GM12878 (cell line): ENCODE measurements at regions not wholly inside any gene's neighbourhood (a gene's known extent, or its start where the extent isn't known, plus 50 kb on each side); places are given as distances from the start of the nearest gene placed in this dataset.

ENCODE experiments used
- ATAC-seq: fragments of 200-7000 bp; cut with Tn5 transposase; 3 replicates; pipeline ENCODE4 v1.9.1; 2020; ENCODE audit warnings: mild to moderate bottlenecking, moderate library complexity
- BruUV-seq: library from RNA; stranded (reverse); fragments of 400-500 nt; replicated peaks from 2 replicates; lab custom pipeline; 2021; lab: Mats Ljungman, UMichigan
- CTCF ChIA-PET: fragments of 300-600 bp; sonication (Branson Sonifier 250); formaldehyde crosslinking; extraction: SDS; loops from one replicate; lab custom pipeline; 2021; ENCODE audit warnings: inconsistent platforms; lab: Yijun Ruan, JAX
- POLR2A ChIA-PET: fragments of 350-600 bp; formaldehyde crosslinking; extraction: SDS; loops from one replicate; lab custom pipeline; 2021; ENCODE audit warnings: inconsistent platforms; lab: Charles Lee
- RAD21 ChIA-PET: fragments of 300-600 bp; sonication (Branson Sonifier 250); formaldehyde crosslinking; loops from one replicate; lab custom pipeline; 2023; ENCODE audit warnings: antibody characterized with exemption; ENCODE audit not compliant: unreplicated experiment; lab: Charles Lee
- SMC1A ChIA-PET: fragments of 300-600 bp; sonication (Branson Sonifier 250); formaldehyde crosslinking; loops from one replicate; lab custom pipeline; 2023; ENCODE audit not compliant: unreplicated experiment, uncharacterized antibody; lab: Charles Lee
- DNase-seq: peaks from one replicate; pipeline ENCODE4 v3.0.0-alpha.2; 2011; ENCODE audit warnings: low read depth, low spot score
- FAIRE-seq: peaks from 3 replicates; lab custom pipeline; 2011; peaks lifted over from hg19 to GRCh38; lab: Jason Lieb, UNC
- H2AFZ ChIP-seq: 2 replicates; pipeline ENCODE4 v1.6.0; 2011; ENCODE audit warnings: low read depth, low read length, control low read depth; ENCODE audit not compliant: control insufficient read depth
- H3K27ac ChIP-seq: 2 replicates; pipeline ENCODE4 v1.5.1; 2011; ENCODE audit warnings: control low read depth; ENCODE audit not compliant: control insufficient read depth, insufficient read depth
- H3K27me3 ChIP-seq, 2 experiments: replicated peaks in 1 of 2; 2 replicates each; pipeline versions ENCODE4 v1.6.0 to v1.6.1; 2011; ENCODE audit warnings: low read length in 1 of 2; ENCODE audit not compliant: control insufficient read depth in 2 of 2, insufficient read depth in 2 of 2
- H3K36me3 ChIP-seq, 2 experiments: 2 replicates each; pipeline ENCODE4 v1.5.1; 2011; ENCODE audit warnings: low read length in 1 of 2; ENCODE audit not compliant: control insufficient read depth in 2 of 2, insufficient read depth in 2 of 2
- H3K4me1 ChIP-seq: 2 replicates; pipeline ENCODE4 v1.6.1; 2011; ENCODE audit warnings: mild to moderate bottlenecking, low read length, moderate library complexity, mixed read lengths; ENCODE audit not compliant: control insufficient read depth, insufficient read depth
- H3K4me2 ChIP-seq: 2 replicates; pipeline ENCODE4 v1.6.0; 2011; ENCODE audit warnings: control low read depth; ENCODE audit not compliant: control insufficient read depth, insufficient read depth
- H3K4me3 ChIP-seq: fragments of 200-600 bp; sonication (generic); 2 replicates; pipeline ENCODE4 v1.5.1; 2016
- H3K79me2 ChIP-seq: 2 replicates; pipeline ENCODE4 v1.6.0; 2011; ENCODE audit warnings: low read length; ENCODE audit not compliant: control insufficient read depth, insufficient read depth
- H3K9ac ChIP-seq: 2 replicates; pipeline ENCODE4 v1.8.0; 2011; ENCODE audit warnings: low read length, control low read depth, mixed read lengths; ENCODE audit not compliant: control insufficient read depth, insufficient read depth
- H3K9me3 ChIP-seq: replicated peaks from 3 replicates; pipeline ENCODE4 v1.5.1; 2011; ENCODE audit warnings: mild to moderate bottlenecking, low read length; ENCODE audit not compliant: control insufficient read depth, insufficient read depth
- H4K20me1 ChIP-seq: 2 replicates; pipeline ENCODE4 v1.6.0; 2011; ENCODE audit not compliant: control insufficient read depth, insufficient read depth
- BACH1 ChIP-seq: fragments of 450-650 bp; IDR thresholded peaks from 2 replicates; pipeline ENCODE4 v1.6.1; 2017; ENCODE audit warnings: mild to moderate bottlenecking, borderline replicate concordance
- CREB1 ChIP-seq: IDR thresholded peaks from 2 replicates; pipeline ENCODE4 v1.6.1; 2012; ENCODE audit warnings: low read depth, mild to moderate bottlenecking, inconsistent platforms
- EED ChIP-seq: sonication (generic); IDR thresholded peaks from 2 replicates; pipeline ENCODE4 v1.6.1; 2016; ENCODE audit warnings: antibody characterized with exemption, low read depth
- HDGF ChIP-seq: fragments of 450-650 bp; IDR thresholded peaks from 2 replicates; pipeline ENCODE4 v1.6.1; 2016; ENCODE audit warnings: antibody characterized with exemption
- JUNB ChIP-seq: IDR thresholded peaks from 2 replicates; pipeline ENCODE4 v1.6.1; 2016; ENCODE audit warnings: antibody characterized with exemption, mild to moderate bottlenecking
- KLF5 ChIP-seq: fragments of 450-650 bp; IDR thresholded peaks from 2 replicates; pipeline ENCODE4 v1.6.1; 2014; ENCODE audit warnings: mild to moderate bottlenecking; ENCODE audit not compliant: partially characterized antibody
- MXI1 ChIP-seq: fragments of 150-350 bp; IDR thresholded peaks from 2 replicates; pipeline ENCODE4 v1.6.1; 2011; ENCODE audit warnings: low read depth, mild to moderate bottlenecking, inconsistent platforms, low read length, improper control_type of control experiment
- PKNOX1 ChIP-seq: fragments of 450-650 bp; IDR thresholded peaks from 2 replicates; pipeline ENCODE4 v1.6.1; 2016; ENCODE audit warnings: mild to moderate bottlenecking
- PML ChIP-seq: IDR thresholded peaks from 2 replicates; pipeline ENCODE4 v1.6.1; 2012; ENCODE audit warnings: low read length, inconsistent platforms
- SMARCA5 ChIP-seq: fragments of 450-650 bp; IDR thresholded peaks from 2 replicates; pipeline ENCODE4 v1.6.1; 2017; ENCODE audit warnings: mild to moderate bottlenecking
- ZZZ3 ChIP-seq: IDR thresholded peaks from 2 replicates; pipeline ENCODE4 v1.6.1; 2011; ENCODE audit warnings: low read depth; ENCODE audit not compliant: control insufficient read depth, insufficient read length
- WGBS: methylation state at CpG from one replicate; pipeline ENCODE4 v1.1.6; 2016; ENCODE audit warnings: low lambda C conversion rate; ENCODE audit not compliant: insufficient replicate concordance, insufficient coverage; ENCODE audit errors: missing lambda C conversion rate; 5-methylcytosine and 5-hydroxymethylcytosine counted together
- in situ Hi-C: fragments of 300-500 bp; cut with MboI; formaldehyde crosslinking; loops from 9 replicates; pipeline ENCODE4 v1.14.3; 2018; ENCODE audit warnings: mixed read lengths
- intact Hi-C: fragments of 100-400 bp; cut with micrococcal nuclease; formaldehyde crosslinking; loops from one replicate; pipeline ENCODE4 v1.14.2; 2022; ENCODE audit not compliant: unreplicated experiment

GRCh38 chr3:42036483-42036823, 54.7 kb upstream of the TRAK1 start (continued):
- no peak for TF ChIP-seq MXI1
- peak; percentile 16; the same call in 1 of the 2 replicates for TF ChIP-seq CREB1
- TF ChIP-seq JUNB = peak; percentile 53; the same call in 1 of the 2 replicates

GRCh38 chr3:42035816-42036482, 55.2 kb upstream of the TRAK1 start:
- peaks cover 35% of the 10 kb centered on the region for H3K4me1 ChIP-seq
- no peaks in the 10 kb centered on the region for H3K9me3 ChIP-seq
- 58% methylated on average over 4 of the region's 4 CpGs for WGBS
- H3K4me3 ChIP-seq = peak overlapping the region; percentile 22; the same call in 1 of the 2 replicates
- H3K79me2 ChIP-seq = peaks cover 75% of the 10 kb centered on the region
- H4K20me1 ChIP-seq = no peaks in the 10 kb centered on the region; the same call in 1 of the 2 replicates
- in situ Hi-C loops (no loop called here), intact Hi-C loops (no loop called here)
- H3K27ac ChIP-seq = peak overlapping the region; percentile 57
- ChIA-PET RAD21 (interaction anchor here (0.8 to 2.2 kb wide), 4 partner anchors 10 to 23 kb away, joined by 3 to 9 read pairs (median 5); no protein-coding TSS in a partner anchor), SMC1A (interaction anchor here (1.2 to 3.0 kb wide), 6 partner anchors 10 to 21 kb away, joined by 3 to 17 read pairs (median 4); no protein-coding TSS in a partner anchor), CTCF (interaction anchor here (1.2 to 2.6 kb wide), 4 partner anchors 9 to 64 kb away, joined by 3 to 7 read pairs (median 4); no protein-coding TSS in a partner anchor)
- DNase-seq (no peak), ATAC-seq (peak; percentile 10; the same call in 2 of the 3 replicates)
- no TSS peak for BruUV-seq
- 0 out of 2 replicates have a peak overlapping the region, but pooled peaks have one; percentile 33 for H3K4me2 ChIP-seq
- H3K27me3 ChIP-seq = no peaks in the 10 kb centered on the region
- no peak overlapping the region for H2AFZ ChIP-seq
- no peak overlapping the region; the same call in 1 of the 2 replicates for H3K9ac ChIP-seq
- peaks cover 6 to 18% of the 10 kb centered on the region in 2 experiments; a peak in 3 of 4 replicates for H3K36me3 ChIP-seq
- TF ChIP-seq PKNOX1 = no peak
- TF ChIP-seq HDGF = no peak
- TF ChIP-seq KLF5 = no peak
- TF ChIP-seq EED = no peak
- TF ChIP-seq ZZZ3 = no peak
- TF ChIP-seq PML = no peak
- no peak for TF ChIP-seq BACH1
- TF ChIP-seq SMARCA5 = no peak
- TF ChIP-seq, all 136 proteins: peak for 0
- FAIRE-seq = no peak
- POLR2A ChIA-PET = interaction anchor here (1.5 to 2.4 kb wide), 3 partner anchors 11 to 21 kb away, joined by 6 to 7 read pairs (median 6); no protein-coding TSS in a partner anchor
